GM18520 (cell line): ENCODE measurements at regions not wholly inside any gene's neighbourhood (a gene's known extent, or its start where the extent isn't known, plus 50 kb on each side); places are given as distances from the start of the nearest gene placed in this dataset.

Source experiments
- ATAC-seq: cut with Tn5 transposase; IDR thresholded peaks from one replicate; pipeline ENCODE4 v1.9.1; 2021; ENCODE audit not compliant: unreplicated experiment

DNA sequence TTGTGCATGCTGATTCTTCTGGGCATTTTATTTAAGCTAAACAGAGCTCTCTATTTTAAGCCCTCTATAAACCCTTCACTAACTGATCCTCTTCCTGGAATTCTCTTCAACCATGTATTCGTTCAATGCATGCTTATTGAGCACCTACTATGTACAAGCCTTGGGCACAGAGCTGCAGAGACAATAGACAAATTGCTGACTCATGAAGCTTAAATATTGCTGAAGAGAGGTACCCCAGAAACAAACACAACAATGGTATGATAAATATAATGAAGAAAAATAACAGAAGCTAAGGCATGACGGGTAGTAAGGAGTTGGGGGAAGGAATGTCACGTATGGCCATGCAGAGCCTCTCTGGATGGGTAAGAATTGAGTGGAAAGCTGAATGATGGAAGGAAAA is 222.2 kb downstream of the PPARGC1A start:
- ATAC-seq: no peak

- no peak for ATAC-seq
Observed at GRCh38 chr4:23660865-23661264, 229.0 kb downstream of the PPARGC1A start.

- no peak for ATAC-seq
Observed at GRCh38 chr4:23654791-23655190, 235.1 kb downstream of the PPARGC1A start.

- ATAC-seq: no peak
Observed at GRCh38 chr4:23648854-23649596, 240.8 kb downstream of the PPARGC1A start.

DNA sequence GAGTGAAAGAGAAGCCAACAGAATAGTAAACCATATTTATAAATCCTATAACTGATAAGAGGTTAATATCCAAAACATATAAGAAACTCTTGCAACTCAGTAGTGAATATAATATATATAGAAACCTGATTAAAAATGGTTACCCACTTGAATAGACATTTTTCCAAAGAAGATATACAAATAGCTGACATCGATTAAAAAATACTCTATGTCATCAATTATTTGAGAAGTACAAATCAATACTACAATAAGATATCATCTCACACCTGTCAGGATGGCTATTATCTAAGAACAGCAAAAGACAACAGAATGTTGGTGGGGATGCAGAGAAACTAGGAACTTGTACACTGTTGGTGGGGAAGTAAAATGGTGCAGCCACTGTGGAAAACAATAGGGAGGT is 254.4 kb downstream of the PPARGC1A start:
- no peak for ATAC-seq

DNA sequence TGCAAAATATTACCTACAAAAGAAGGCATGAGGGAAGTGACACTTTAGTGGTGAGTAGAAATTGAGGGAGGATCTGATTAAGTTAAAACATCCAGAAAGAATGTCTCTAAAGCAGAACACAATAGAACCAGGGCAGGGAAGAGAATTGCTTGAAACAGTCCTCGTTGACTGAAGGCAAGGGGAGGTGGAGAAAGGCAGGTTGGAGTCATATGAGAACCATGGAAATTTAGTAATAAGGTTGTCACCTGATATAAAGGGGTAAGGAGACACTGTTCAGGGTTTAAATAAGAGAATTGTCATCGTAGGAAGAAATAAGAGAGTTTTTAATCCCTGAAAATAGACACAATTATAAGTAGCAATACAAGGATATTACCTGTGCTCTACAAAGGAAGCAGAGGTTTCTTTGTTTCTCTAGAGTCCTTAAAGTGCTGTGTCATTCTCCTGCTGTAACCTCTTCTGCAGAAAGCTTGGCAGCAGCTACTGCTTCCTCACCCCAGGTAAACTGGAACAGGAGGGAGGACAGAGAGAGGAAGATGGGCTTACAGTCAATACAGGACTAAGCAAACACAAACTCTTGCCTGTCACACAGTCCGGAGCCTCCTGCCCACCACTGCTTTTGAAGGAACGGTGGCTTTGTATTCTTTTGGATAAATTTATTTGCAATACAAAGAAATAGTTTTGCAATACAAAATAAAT is 258.4 kb downstream of the PPARGC1A start:
- ATAC-seq: no peak

- no peak for ATAC-seq
Observed at GRCh38 chr4:23630110-23630509, 259.7 kb downstream of the PPARGC1A start.

DNA sequence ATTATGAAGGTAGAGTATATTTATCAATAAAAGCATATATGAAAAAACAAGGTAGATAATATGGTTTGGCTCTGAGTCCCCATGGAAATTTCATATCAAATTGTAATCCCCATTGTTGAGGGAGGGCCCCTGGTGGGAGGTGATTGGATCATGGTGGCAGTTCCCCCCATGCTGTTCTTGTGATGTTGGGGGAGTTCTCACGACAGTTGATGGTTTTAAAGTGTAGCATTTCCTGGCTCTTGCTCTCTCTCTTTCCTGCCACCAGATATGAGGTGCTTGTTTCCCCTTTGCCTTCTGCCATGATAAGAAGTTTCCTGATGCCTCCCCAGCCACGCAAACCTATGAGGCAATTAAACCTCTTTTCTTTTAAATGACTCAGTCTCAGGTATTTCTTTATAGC is 260.4 kb downstream of the PPARGC1A start:
- no peak for ATAC-seq

GRCh38 chr4:23614284-23614892 is 275.5 kb downstream of the PPARGC1A start:
- no peak for ATAC-seq

GRCh38 chr4:23613782-23614181 is 276.1 kb downstream of the PPARGC1A start:
- ATAC-seq: no peak

GRCh38 chr4:23602720-23603119 is 287.1 kb downstream of the PPARGC1A start:
- no peak for ATAC-seq

GRCh38 chr4:23594125-23594524 is 295.7 kb downstream of the PPARGC1A start:
- ATAC-seq: no peak

- ATAC-seq: no peak
Observed at GRCh38 chr4:23590431-23590830, 299.4 kb downstream of the PPARGC1A start.

DNA sequence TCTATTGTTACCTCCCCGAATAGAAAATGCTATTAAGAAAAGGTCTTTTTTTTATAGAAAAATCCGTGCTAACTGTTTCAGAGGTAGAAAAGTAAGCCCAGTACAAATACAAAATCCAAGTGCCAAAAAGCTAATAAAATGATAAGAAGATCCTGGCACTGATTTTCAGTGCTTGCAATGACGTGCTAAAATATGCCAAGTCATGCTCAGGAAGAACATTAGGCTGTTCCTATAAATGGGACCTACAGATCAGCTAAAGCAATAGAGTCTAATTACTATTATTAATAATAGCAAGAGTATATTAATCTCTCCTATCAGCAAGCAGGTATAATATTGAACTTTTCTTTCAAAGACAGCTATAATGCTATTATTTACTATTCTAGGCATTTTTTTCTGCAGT is 305.8 kb downstream of the PPARGC1A start:
- ATAC-seq: no peak

GRCh38 chr4:23582671-23583070 is 307.2 kb downstream of the PPARGC1A start:
- ATAC-seq: no peak

DNA sequence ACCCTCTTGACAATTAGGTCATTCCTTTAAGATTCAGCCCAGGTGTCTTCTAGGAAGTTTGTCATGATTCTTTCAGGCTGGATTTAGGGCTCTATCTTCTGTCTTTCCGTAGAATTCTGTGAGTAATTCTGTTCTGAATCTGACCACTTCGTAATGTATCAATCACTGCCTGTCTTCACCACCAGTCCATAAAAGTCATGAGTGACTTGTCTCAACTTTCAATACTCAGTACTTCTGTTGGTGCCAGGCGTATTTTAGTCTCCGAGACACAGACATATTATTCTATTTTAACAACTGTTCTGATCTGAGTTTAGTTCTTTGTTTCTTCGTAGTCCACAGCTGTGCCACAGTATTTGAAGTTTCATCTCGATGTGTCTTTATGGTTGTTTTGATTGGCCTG is 310.7 kb downstream of the PPARGC1A start:
- ATAC-seq: no peak

GRCh38 chr4:23577398-23577797 is 312.4 kb downstream of the PPARGC1A start:
- no peak for ATAC-seq

GRCh38 chr4:23572382-23572781 is 317.5 kb downstream of the PPARGC1A start:
- no peak for ATAC-seq

- no peak for ATAC-seq
Observed at GRCh38 chr4:23567338-23567737, 322.5 kb downstream of the PPARGC1A start.

DNA sequence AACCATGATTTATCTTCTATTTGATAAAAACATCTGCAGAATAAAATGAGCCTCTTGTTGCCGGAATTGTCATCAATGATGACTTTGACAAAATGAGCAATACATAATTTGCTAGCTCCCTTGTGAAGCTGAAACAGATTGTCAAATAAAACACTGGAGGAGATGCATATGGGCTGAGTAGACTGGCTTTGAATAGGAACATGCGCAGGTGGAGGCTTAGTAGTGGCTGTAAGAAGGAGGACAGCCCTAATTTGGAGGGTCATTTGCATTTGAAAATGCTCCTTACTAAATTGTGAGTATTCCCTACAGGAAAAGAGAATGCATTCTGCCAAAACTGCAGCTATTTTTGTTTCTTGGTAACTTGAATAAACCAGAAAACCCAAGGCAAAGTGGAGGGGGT is 329.1 kb downstream of the PPARGC1A start:
- ATAC-seq: no peak

DNA sequence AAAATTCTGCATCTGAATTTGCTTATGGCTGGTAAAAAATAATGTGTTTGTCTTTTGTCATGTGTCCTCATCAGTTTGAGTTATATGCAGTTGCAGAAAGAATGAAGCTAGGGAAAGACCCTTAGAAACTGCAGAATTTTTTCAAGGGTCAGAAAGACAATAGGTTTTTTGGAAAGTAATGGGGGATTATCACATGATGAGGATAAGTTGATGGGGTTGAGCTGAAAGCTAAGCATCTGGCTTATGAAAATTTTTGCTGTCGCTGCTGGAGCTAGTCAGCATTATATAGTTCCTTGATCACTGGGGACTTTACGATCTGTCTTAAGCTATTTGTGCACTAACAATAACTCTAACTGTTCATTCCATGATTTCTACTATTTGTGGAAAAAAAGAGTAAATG is 331.7 kb downstream of the PPARGC1A start:
- ATAC-seq: no peak

- no peak for ATAC-seq
Observed at GRCh38 chr4:23547601-23548000, 342.2 kb downstream of the PPARGC1A start.
